HG02885 (cell line): ENCODE measurements at regions not wholly inside any gene's neighbourhood (a gene's known extent, or its start where the extent isn't known, plus 50 kb on each side); places are given as distances from the start of the nearest gene placed in this dataset.
"Not testable (repeated sequence)": the region's sequence is repeated elsewhere in the genome, so short reads cannot be mapped to it uniquely, and the experiment has no call there.

Experiments
- ATAC-seq: cut with Tn5 transposase; IDR thresholded peaks from one replicate; pipeline ENCODE4 v1.9.1; 2021; ENCODE audit warnings: mild to moderate bottlenecking; ENCODE audit not compliant: unreplicated experiment, poor library complexity

DNA sequence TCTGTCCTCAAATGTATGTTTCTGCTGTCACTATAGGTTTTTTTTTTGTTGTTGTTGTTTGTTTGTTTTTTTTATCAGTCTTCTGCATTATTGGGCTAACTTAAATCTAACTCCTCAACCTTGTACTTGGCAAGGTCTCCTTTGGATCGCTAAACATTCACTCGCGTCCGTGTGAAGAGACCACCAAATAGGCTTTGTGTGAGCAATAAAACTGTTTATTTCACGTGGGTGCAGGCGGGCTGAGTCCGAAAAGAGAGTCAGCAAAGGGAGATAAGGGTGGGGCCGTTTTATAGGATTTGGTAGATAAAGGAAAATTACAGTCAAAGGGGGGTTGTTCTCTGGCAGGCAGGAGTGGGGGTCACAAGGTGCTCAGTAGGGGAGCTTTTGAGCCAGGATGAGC is 845.6 kb upstream of the ANO3 start:
- ATAC-seq, result not testable (repeated sequence)

DNA sequence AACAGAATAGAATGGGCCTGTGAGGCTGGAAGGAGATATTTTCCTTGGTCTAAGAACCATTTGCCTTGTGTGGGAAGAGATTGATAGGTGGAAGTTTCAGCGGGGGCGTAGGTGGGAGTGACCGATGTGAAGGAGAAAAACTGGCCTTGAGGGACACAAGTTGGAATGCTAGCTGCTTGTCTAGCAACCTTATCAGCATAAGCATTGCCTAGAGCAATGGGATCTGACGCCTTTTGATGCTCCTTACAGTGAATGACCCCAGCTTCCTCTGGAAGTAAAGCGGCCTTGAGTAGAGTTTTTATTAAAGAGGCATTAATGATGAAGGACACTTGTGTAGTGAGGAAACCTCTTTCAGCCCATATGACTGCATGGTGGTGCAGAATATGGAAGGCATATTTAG is 843.8 kb upstream of the ANO3 start:
- not testable (repeated sequence) for ATAC-seq

- not testable (repeated sequence) for ATAC-seq
Measured at GRCh38 chr11:25501426-25501825, 830.5 kb upstream of the ANO3 start.

DNA sequence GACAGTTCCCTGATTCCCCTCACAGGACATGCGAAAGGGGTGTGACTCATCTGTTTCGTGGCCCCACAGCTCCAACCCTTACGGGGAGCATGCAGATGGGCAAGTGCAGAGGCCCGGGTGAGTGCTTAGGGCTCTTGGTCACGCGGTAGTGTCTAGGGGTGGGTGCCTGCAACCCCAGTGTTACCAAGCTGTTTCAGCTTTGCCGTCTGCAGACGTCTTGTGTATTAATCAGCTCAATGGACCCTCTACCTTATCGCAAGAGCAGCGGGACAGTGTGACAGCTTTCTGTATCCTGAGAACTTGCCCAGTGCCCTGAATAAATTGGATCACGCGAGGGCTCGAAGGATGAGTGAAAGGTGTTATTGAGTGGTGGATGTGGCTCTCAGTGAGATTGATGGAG is 816.4 kb upstream of the ANO3 start:
- ATAC-seq, result no peak

GRCh38 chr11:25520459-25520858 is 811.5 kb upstream of the ANO3 start:
- no peak for ATAC-seq

DNA sequence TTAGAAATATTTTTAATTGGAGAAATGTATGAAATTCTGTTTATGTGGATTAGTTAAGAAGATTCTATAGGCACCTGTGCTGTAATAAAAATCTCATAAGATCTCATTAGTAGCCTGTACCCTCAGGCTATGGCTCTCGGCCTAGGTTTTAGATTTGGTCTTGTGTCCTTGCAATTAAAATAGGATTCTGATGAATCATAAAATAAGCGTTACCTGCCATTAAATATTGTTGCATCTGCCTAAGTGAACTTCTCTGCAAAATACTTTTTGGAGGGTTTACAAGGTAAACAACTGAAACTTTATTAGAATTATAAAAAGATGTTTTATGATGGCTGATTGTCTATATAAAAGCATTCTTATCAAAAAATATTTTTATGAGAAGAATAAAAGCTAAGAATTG is 804.1 kb upstream of the ANO3 start:
- ATAC-seq, result no peak

GRCh38 chr11:25529572-25529971 is 802.4 kb upstream of the ANO3 start:
- no peak for ATAC-seq

GRCh38 chr11:25535467-25536272 is 796.3 kb upstream of the ANO3 start:
- ATAC-seq, result no peak

GRCh38 chr11:25536289-25536688 is 795.6 kb upstream of the ANO3 start:
- no peak for ATAC-seq

DNA sequence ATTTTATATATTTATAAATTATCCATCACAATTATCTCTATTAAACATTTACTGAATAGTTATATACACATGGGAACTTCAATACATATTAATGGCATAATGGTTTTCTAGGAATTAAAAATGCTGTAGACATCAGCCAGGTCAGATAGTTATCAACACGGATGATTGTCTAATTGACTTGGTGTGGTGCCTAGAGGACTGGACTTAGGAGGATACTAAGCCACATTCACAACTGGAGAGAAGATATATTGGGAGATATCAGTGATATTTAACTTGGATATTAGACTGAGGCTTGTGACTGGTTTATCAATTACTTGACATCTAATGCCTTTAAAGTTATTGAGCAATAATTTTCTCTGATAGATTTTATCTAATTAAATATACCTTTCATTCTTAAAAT is 794.5 kb upstream of the ANO3 start:
- ATAC-seq, result no peak

DNA sequence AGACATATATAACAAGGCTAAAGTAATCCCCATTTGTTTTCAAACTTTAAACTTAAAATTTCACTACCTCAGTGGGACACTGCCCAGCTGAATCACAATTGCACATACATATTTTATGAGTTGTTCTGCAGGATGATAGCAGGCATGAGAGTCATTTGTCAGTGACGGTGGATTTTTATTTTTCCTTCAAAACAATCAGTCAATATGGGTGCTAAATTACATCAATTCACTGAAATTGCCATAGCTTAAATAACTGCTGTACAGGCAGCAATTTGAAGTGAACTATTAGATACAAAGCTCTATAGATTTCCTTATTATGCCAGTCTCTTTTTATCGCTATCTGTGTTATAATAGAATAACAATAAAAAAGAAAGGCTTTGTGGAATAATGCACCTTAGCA is 784.6 kb upstream of the ANO3 start:
- ATAC-seq, result no peak

DNA sequence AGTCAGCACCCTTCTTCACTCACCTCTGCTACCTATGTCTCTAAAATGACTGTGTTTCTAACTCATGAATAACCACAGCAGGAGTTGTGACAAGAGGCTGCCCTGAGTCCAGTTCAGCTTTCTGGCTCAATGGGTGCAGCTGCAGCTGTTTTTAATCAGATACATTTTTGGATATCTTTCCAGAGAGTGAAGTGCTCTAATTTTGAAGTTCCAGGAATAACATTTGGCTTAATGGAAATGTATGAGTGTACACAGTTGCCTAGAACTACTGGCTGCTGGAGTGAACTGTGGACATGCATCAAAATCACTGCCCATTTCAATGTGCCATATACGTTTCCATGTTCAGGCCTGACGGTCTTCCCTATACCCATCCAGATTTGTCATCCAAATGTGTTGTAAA is 769.5 kb upstream of the ANO3 start:
- no peak for ATAC-seq

- ATAC-seq, result no peak
Measured at GRCh38 chr11:25565846-25566245, 766.1 kb upstream of the ANO3 start.

DNA sequence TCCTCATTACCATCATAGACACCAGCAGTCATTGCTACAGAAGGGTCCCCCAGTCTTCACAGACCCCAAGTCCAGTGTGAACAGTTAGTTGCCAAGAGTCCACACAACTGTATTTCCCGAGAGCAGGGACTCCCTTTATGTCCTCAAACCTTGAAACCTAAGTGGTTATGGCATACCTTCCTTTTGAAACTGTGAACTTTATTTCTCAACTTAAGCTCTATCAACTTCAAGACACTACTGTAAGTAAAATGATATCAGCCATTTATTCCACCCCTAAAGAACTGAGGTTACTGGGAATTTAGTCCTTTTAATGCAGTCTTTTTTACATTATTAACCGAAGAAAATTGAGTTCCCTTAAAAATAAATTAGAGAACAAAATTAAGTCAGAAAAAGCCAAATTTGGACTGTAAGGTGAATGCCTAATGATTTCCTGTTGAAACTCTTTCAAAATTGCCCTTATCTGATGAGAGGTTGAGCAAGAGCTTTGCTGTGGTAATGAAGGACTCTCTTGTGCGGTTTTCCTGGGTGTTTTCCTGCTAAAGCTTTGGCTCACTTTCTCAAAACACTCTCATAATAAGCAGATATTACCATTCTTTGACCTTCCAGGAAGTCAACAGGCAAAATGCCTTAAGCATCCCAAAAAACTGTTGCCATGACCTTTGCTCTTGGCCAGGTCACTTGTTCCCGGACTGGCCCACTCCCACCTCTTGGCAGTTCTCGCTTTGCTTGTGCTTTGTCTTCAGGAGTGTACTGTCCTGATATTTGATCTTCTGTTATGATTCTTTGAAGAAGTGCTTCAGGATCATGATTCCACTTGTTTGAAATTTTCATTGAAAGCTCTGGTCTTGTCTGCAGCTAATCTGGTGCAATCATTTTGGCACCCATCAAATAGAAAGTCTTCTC is 765.4 kb upstream of the ANO3 start:
- ATAC-seq, result no peak

- ATAC-seq, result no peak
Measured at GRCh38 chr11:25576320-25576719, 755.6 kb upstream of the ANO3 start.

GRCh38 chr11:25579554-25579953 is 752.4 kb upstream of the ANO3 start:
- ATAC-seq, result not testable (repeated sequence)

DNA sequence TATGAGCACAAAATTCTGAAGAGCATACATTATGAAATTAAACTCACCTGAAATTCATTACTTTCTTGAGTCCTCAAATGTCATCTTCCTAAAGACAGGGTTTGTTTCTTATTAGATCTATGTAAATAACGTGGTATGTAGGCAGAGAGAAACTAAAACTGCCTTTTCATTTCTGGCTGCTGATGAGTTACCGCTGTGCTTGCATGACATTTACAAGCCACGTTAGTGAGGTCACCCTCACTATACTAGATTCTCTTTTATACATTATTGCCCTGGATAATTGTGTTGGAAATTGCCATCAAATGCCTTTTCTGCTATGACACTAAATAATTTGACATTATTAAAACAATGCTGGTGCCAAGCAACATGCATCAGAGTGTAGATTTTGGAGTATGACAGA is 748.3 kb upstream of the ANO3 start:
- no peak for ATAC-seq

DNA sequence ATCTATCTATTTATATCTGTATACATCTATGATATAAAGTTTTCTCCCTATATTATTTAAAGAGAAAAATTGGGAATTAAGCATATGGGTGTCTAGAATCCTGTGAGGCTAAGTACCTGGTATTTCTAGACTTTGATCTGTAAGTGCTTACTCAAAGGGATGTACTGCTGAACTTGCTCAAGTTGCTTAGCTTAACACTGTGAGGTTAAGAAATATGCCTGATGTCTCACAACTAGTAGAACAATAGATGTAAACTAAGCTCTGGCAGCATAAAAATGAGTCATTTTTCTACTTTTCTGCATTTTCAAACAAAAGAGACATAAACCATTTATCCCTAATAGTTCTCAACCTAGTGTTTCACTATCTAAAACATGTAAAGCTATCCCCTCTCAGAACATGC is 744.4 kb upstream of the ANO3 start:
- no peak for ATAC-seq

DNA sequence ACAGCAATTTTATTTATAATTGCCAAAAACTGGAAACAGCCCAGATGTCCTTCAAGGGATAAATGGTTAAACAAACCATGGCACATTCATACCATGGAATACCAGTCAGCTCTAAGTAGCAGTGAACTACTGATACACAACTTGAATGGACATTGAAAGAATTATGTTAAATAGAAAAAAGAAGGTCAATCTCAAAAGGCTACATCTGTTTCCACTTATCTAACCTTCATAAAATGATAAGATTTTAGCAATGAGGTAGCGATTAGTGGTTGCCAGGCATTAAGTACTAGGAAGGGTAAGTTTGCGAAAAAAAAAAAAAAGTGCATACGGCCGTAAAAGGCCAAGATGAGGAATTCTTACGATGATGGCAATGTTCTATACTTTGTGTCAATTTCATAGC is 738.7 kb upstream of the ANO3 start:
- no peak for ATAC-seq

GRCh38 chr11:25596701-25597100 is 735.2 kb upstream of the ANO3 start:
- ATAC-seq, result no peak

DNA sequence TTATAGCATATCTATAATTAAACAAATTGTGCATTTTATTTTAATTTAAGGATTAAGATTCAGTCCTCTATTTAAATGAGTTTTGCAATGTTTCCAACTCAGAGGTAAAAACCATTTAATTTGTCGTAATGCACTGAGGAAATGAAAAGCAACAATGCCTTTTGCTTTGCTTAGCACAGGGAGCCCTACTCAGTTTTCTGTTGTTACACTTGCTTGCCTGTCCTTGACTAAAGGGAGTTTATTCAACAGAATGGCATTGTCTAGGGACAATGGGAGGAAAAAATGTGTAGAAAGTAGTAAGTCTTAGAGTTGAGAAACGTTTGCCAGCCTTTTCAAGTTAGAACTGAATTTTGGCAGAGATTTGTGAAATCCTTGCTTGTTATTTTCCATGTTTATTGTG is 734.2 kb upstream of the ANO3 start:
- no peak for ATAC-seq

GRCh38 chr11:25602149-25602548 is 729.8 kb upstream of the ANO3 start:
- no peak for ATAC-seq
